CD4-positive, alpha-beta memory T cell (primary cell): ENCODE measurements at regions not wholly inside any gene's neighbourhood (a gene's known extent, or its start where the extent isn't known, plus 50 kb on each side); places are given as distances from the start of the nearest gene placed in this dataset.
"Not testable (repeated sequence)": the region's sequence is repeated elsewhere in the genome, so short reads cannot be mapped to it uniquely, and the experiment has no call there.

ENCODE experiments used
- CTCF ChIA-PET: fragments of 350-600 bp; sonication (Branson Sonifier 250); formaldehyde crosslinking; loops from one replicate; lab custom pipeline; 2021; ENCODE audit warnings: inconsistent platforms; ENCODE audit not compliant: partially characterized antibody; lab: Charles Lee
- POLR2A ChIA-PET: fragments of 350-600 bp; sonication (Branson Sonifier 250); formaldehyde crosslinking; loops from one replicate; lab custom pipeline; 2021; ENCODE audit not compliant: partially characterized antibody; lab: Charles Lee
- DNase-seq, 5 donors: peaks; one replicate each; pipeline versions ENCODE4 v3.0.0 to v3.0.0-alpha.2; 2020 to 2022; ENCODE audit warnings: mixed read lengths in 1 of 5
- H3K27ac ChIP-seq: one replicate; pipeline ENCODE4 v1.7.0; 2013; ENCODE audit warnings: low read depth, low read length
- H3K27me3 ChIP-seq: 2 replicates; pipeline ENCODE4 v1.7.0; 2013; ENCODE audit warnings: mild to moderate bottlenecking, low read length, moderate library complexity; ENCODE audit not compliant: insufficient read depth
- H3K36me3 ChIP-seq: 2 replicates; pipeline ENCODE4 v1.7.0; 2013; ENCODE audit warnings: mild to moderate bottlenecking, low read length, moderate library complexity; ENCODE audit not compliant: insufficient read depth
- H3K4me1 ChIP-seq: 2 replicates; pipeline ENCODE4 v1.7.0; 2013; ENCODE audit warnings: mild to moderate bottlenecking, low read length, moderate library complexity; ENCODE audit not compliant: insufficient read depth
- H3K4me3 ChIP-seq, 2 donors: one replicate each; pipeline ENCODE4 v1.7.0; 2013; ENCODE audit warnings: low read length in 2 of 2, mild to moderate bottlenecking in 1 of 2
- H3K9me3 ChIP-seq, 2 donors: one replicate each; pipeline ENCODE4 v1.7.0; 2013; ENCODE audit warnings: low read length in 2 of 2, control low read depth in 1 of 2; ENCODE audit not compliant: control insufficient read depth in 1 of 2
- H3K27ac Mint-ChIP-seq, 7 donors: one replicate each; pipeline ENCODE4 v1.8.0; 2020 to 2021; ENCODE audit warnings: mixed read lengths in 7 of 7, mild to moderate bottlenecking in 6 of 7, inconsistent platforms in 3 of 7, moderate library complexity in 3 of 7
- H3K27me3 Mint-ChIP-seq, 2 donors: one replicate each; pipeline ENCODE4 v1.8.0; 2020 to 2021; ENCODE audit warnings: mixed read lengths in 2 of 2
- H3K36me3 Mint-ChIP-seq, 2 donors: one replicate each; pipeline ENCODE4 v1.8.0; 2020 to 2021; ENCODE audit warnings: mixed read lengths in 2 of 2, inconsistent platforms in 1 of 2, mild to moderate bottlenecking in 1 of 2
- H3K4me1 Mint-ChIP-seq, 4 donors: one replicate each; pipeline ENCODE4 v1.8.0; 2020 to 2021; ENCODE audit warnings: mixed read lengths in 4 of 4, mild to moderate bottlenecking in 1 of 4
- H3K4me3 Mint-ChIP-seq, 8 donors: one replicate each; pipeline ENCODE4 v1.8.0; 2020 to 2021; ENCODE audit warnings: mixed read lengths in 8 of 8, mild to moderate bottlenecking in 7 of 8, moderate library complexity in 6 of 8, inconsistent platforms in 3 of 8
- H3K9me3 Mint-ChIP-seq, 8 donors: one replicate each; pipeline ENCODE4 v1.8.0; 2020 to 2021; ENCODE audit warnings: mixed read lengths in 8 of 8, mild to moderate bottlenecking in 5 of 8, inconsistent platforms in 3 of 8, moderate library complexity in 1 of 8
- intact Hi-C: fragments of 100-400 bp; cut with micrococcal nuclease; formaldehyde crosslinking; loops from one replicate; pipeline ENCODE4 v1.15.1; 2023

- H3K27ac Mint-ChIP-seq, CTCF ChIA-PET: not testable (repeated sequence)
Measured at GRCh38 chr1:146552414-146552813, 323.6 kb upstream of the NOTCH2NLA start.

GRCh38 chr1:146548684-146549083, 319.9 kb upstream of the NOTCH2NLA start:
- H3K36me3 Mint-ChIP-seq, H3K27ac Mint-ChIP-seq, H3K9me3 Mint-ChIP-seq, H3K4me1 Mint-ChIP-seq, H3K4me3 Mint-ChIP-seq, POLR2A ChIA-PET, H3K27me3 ChIP-seq, H3K4me3 ChIP-seq, H3K9me3 ChIP-seq, intact Hi-C loops, H3K36me3 ChIP-seq, CTCF ChIA-PET, H3K4me1 ChIP-seq, DNase-seq, H3K27me3 Mint-ChIP-seq, H3K27ac ChIP-seq: not testable (repeated sequence)

More at GRCh38 chr1:146552414-146552813, 323.6 kb upstream of the NOTCH2NLA start:
- H3K27me3 ChIP-seq, H3K36me3 ChIP-seq, H3K9me3 Mint-ChIP-seq, H3K4me3 ChIP-seq, POLR2A ChIA-PET, H3K4me1 ChIP-seq, H3K36me3 Mint-ChIP-seq, intact Hi-C loops, H3K27ac ChIP-seq, DNase-seq, H3K4me1 Mint-ChIP-seq, H3K27me3 Mint-ChIP-seq, H3K4me3 Mint-ChIP-seq, H3K9me3 ChIP-seq: not testable (repeated sequence)

- H3K27ac ChIP-seq, CTCF ChIA-PET, H3K36me3 ChIP-seq, H3K4me1 ChIP-seq, H3K27me3 Mint-ChIP-seq, intact Hi-C loops, H3K27ac Mint-ChIP-seq, H3K9me3 Mint-ChIP-seq, DNase-seq, POLR2A ChIA-PET, H3K27me3 ChIP-seq, H3K9me3 ChIP-seq, H3K4me3 ChIP-seq, H3K4me3 Mint-ChIP-seq, H3K4me1 Mint-ChIP-seq, H3K36me3 Mint-ChIP-seq: not testable (repeated sequence)
Measured at GRCh38 chr1:146546189-146546588, 317.4 kb upstream of the NOTCH2NLA start.

GRCh38 chr1:146537775-146538373, 309.1 kb upstream of the NOTCH2NLA start:
- H3K9me3 Mint-ChIP-seq, H3K4me3 Mint-ChIP-seq, H3K4me3 ChIP-seq, H3K27me3 ChIP-seq, H3K36me3 Mint-ChIP-seq, H3K36me3 ChIP-seq, POLR2A ChIA-PET, H3K9me3 ChIP-seq, H3K27ac ChIP-seq, DNase-seq, H3K27ac Mint-ChIP-seq, H3K4me1 ChIP-seq, intact Hi-C loops, H3K27me3 Mint-ChIP-seq, CTCF ChIA-PET, H3K4me1 Mint-ChIP-seq: not testable (repeated sequence)

GRCh38 chr1:146536028-146536427, 307.2 kb upstream of the NOTCH2NLA start:
- H3K36me3 Mint-ChIP-seq, H3K4me1 ChIP-seq, CTCF ChIA-PET, H3K27ac Mint-ChIP-seq, H3K9me3 Mint-ChIP-seq, H3K9me3 ChIP-seq, intact Hi-C loops, DNase-seq, H3K27ac ChIP-seq, H3K36me3 ChIP-seq, H3K27me3 Mint-ChIP-seq, H3K4me1 Mint-ChIP-seq, H3K4me3 Mint-ChIP-seq, POLR2A ChIA-PET, H3K4me3 ChIP-seq, H3K27me3 ChIP-seq: not testable (repeated sequence)

- H3K4me3 Mint-ChIP-seq, H3K27ac ChIP-seq, DNase-seq, H3K36me3 Mint-ChIP-seq, intact Hi-C loops, CTCF ChIA-PET, POLR2A ChIA-PET, H3K4me1 Mint-ChIP-seq, H3K4me1 ChIP-seq, H3K36me3 ChIP-seq, H3K9me3 Mint-ChIP-seq, H3K27me3 Mint-ChIP-seq, H3K4me3 ChIP-seq, H3K27me3 ChIP-seq, H3K9me3 ChIP-seq, H3K27ac Mint-ChIP-seq: not testable (repeated sequence)
Measured at GRCh38 chr1:146535575-146535974, 306.8 kb upstream of the NOTCH2NLA start.

- H3K27ac Mint-ChIP-seq, H3K27ac ChIP-seq, CTCF ChIA-PET, H3K36me3 ChIP-seq, H3K27me3 ChIP-seq, POLR2A ChIA-PET, H3K27me3 Mint-ChIP-seq, H3K36me3 Mint-ChIP-seq, H3K9me3 ChIP-seq, H3K9me3 Mint-ChIP-seq, intact Hi-C loops, H3K4me1 ChIP-seq, H3K4me3 ChIP-seq, H3K4me1 Mint-ChIP-seq, DNase-seq, H3K4me3 Mint-ChIP-seq: not testable (repeated sequence)
Measured at GRCh38 chr1:146530958-146531357, 302.1 kb upstream of the NOTCH2NLA start.

- DNase-seq, H3K9me3 Mint-ChIP-seq, H3K27me3 Mint-ChIP-seq, H3K27ac Mint-ChIP-seq, H3K27me3 ChIP-seq, H3K4me1 Mint-ChIP-seq, H3K4me1 ChIP-seq, POLR2A ChIA-PET, intact Hi-C loops, H3K9me3 ChIP-seq, H3K36me3 ChIP-seq, H3K4me3 ChIP-seq, H3K4me3 Mint-ChIP-seq, H3K36me3 Mint-ChIP-seq, CTCF ChIA-PET, H3K27ac ChIP-seq: not testable (repeated sequence)
Measured at GRCh38 chr1:146522812-146523211, 294.0 kb upstream of the NOTCH2NLA start.
